ENCODE measurements at regions not wholly inside any gene's neighbourhood (a gene's known extent, or its start where the extent isn't known, plus 50 kb on each side); places are given as distances from the start of the nearest gene placed in this dataset.

DNA sequence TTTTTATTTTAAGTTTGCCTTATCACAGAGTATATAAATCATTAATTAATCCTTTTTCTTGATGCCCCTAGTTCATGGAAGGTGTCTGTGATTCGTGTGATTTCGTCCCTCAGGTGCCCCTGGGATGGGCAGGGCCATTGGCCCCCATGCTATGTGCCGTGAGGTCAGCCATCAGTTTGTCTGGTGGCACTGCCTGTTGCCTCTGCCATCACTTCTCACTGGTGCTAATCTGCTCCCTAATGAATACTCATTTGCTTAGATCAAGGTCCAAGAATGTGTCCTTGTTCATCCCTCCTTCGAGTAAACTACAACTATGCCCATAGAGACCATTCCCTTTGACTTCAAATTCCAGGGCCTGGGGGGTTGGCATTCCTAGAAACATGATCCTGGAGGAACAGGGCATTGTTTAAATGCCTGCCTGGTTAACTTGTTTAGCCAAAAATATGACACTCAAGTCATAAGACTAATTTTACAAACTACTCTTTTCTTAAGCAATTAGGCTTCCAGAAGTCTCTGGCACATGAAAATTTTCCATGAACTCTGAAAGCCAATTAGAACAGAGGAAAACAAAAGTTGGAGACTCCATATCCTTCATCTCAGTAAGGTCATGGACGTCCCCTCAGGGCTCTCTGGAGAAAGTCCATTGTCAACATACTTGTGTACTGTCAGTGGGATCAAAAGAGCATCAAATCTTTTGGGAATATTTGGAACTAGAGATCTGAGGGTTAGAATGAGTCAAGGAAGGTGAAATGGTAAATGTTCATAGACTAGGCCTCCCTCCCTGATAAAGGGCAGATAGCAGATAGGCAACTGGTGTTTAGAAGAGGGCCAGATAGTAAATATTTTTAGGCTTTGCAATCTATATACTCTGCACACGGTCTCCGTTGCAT lies 90.9 kb upstream of the PLXNC1 start:
- Mint-ChIP-seq H3K4me1 (ENCODE audit: low read depth, unreplicated experiment) (no peaks in the 10 kb centered on the region), H3K9me3 (ENCODE audit: unreplicated experiment) (no peaks in the 10 kb centered on the region), H3K36me3 (ENCODE audit: unreplicated experiment) (no peaks in the 10 kb centered on the region), H3K4me3 (ENCODE audit: unreplicated experiment) (no peak overlapping the region), H3K27ac (ENCODE audit: unreplicated experiment) (no peak overlapping the region), H3K27me3 (ENCODE audit: unreplicated experiment) (peaks cover 1% of the 10 kb centered on the region)
- TF ChIP-seq, protein P1, sequence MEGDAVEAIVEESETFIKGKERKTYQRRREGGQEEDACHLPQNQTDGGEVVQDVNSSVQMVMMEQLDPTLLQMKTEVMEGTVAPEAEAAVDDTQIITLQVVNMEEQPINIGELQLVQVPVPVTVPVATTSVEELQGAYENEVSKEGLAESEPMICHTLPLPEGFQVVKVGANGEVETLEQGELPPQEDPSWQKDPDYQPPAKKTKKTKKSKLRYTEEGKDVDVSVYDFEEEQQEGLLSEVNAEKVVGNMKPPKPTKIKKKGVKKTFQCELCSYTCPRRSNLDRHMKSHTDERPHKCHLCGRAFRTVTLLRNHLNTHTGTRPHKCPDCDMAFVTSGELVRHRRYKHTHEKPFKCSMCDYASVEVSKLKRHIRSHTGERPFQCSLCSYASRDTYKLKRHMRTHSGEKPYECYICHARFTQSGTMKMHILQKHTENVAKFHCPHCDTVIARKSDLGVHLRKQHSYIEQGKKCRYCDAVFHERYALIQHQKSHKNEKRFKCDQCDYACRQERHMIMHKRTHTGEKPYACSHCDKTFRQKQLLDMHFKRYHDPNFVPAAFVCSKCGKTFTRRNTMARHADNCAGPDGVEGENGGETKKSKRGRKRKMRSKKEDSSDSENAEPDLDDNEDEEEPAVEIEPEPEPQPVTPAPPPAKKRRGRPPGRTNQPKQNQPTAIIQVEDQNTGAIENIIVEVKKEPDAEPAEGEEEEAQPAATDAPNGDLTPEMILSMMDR (IDR thresholded peaks at IDR 0.05; ENCODE audit: partially characterized antibody, unreplicated experiment) = no peak
- DNase-seq = no peak

- Mint-ChIP-seq H3K36me3 (ENCODE audit: unreplicated experiment) (peaks cover 5% of the 10 kb centered on the region), H3K4me3 (ENCODE audit: unreplicated experiment) (no peak overlapping the region), H3K9me3 (ENCODE audit: unreplicated experiment) (no peaks in the 10 kb centered on the region), H3K27ac (ENCODE audit: unreplicated experiment) (no peak overlapping the region), H3K4me1 (ENCODE audit: low read depth, unreplicated experiment) (no peaks in the 10 kb centered on the region), H3K27me3 (ENCODE audit: unreplicated experiment) (peaks cover 1% of the 10 kb centered on the region)
- no peak for DNase-seq
- TF ChIP-seq, protein P1 (IDR thresholded peaks at IDR 0.05; ENCODE audit: partially characterized antibody, unreplicated experiment) = no peak
Measured at GRCh38 chr12:94059394-94060368, 88.7 kb upstream of the PLXNC1 start.

GRCh38 chr12:94062194-94062593 lies 86.2 kb upstream of the PLXNC1 start:
- Mint-ChIP-seq H3K4me3 (ENCODE audit: unreplicated experiment) (no peak overlapping the region), H3K9me3 (ENCODE audit: unreplicated experiment) (no peaks in the 10 kb centered on the region), H3K27ac (ENCODE audit: unreplicated experiment) (no peak overlapping the region)

DNA sequence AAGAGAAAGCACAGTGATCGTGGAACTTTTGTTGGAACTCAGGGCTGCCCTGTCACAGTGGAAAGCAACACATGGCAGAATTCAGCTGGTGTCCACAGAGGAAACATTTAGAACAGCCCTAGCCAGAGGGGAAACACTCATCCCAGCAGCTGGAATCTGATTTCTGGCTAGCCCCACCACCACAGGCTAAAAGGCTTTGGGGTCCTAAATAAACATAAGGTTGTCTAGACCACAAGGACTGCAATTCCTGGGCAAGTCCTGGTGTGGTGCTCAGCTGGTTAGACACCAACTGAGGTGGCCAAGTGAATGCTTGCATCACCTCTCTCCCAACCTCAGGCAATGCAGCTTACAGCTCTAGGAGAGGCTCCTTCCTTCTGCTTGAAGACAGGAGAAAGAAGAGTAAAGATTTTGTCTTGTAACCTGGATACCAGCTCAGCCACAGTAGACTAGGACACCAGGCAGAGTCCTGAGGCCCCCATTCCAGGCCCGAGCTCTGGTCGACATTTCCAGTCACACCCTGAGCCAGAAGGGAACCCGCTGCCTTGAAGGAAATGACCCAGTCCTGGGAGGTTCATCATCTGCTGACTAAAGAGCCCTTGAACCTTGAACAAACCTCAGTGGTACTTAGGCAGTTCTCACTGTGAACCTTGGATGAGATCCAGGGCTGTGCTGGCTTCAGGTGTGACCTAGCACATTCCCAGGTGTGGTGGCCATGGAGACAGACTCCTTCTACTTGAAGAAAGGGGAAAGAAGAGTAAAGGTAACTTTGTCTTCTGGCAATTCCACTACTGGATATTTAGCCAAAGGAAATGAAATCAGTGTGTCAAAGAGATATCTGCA lies 85.4 kb upstream of the PLXNC1 start:
- H3K27me3 Mint-ChIP-seq (ENCODE audit: unreplicated experiment) = peaks cover 1% of the 10 kb centered on the region
- H3K36me3 Mint-ChIP-seq (ENCODE audit: unreplicated experiment) = peaks cover 10% of the 10 kb centered on the region
- TF ChIP-seq, protein P1 (IDR thresholded peaks at IDR 0.05; ENCODE audit: partially characterized antibody, unreplicated experiment) = no peak
- DNase-seq = no peak
- H3K27ac Mint-ChIP-seq (ENCODE audit: unreplicated experiment) = no peak overlapping the region
- H3K4me3 Mint-ChIP-seq (ENCODE audit: unreplicated experiment) = no peak overlapping the region
- H3K9me3 Mint-ChIP-seq (ENCODE audit: unreplicated experiment) = no peaks in the 10 kb centered on the region
- no peaks in the 10 kb centered on the region for H3K4me1 Mint-ChIP-seq (ENCODE audit: low read depth, unreplicated experiment)

More at GRCh38 chr12:94062194-94062593, 86.2 kb upstream of the PLXNC1 start:
- H3K4me1 Mint-ChIP-seq (ENCODE audit: low read depth, unreplicated experiment) = no peaks in the 10 kb centered on the region
- H3K36me3 Mint-ChIP-seq (ENCODE audit: unreplicated experiment) = peaks cover 10% of the 10 kb centered on the region
- H3K27me3 Mint-ChIP-seq (ENCODE audit: unreplicated experiment) = peaks cover 1% of the 10 kb centered on the region
- TF ChIP-seq, protein P1 (IDR thresholded peaks at IDR 0.05; ENCODE audit: partially characterized antibody, unreplicated experiment) = no peak
- no peak for DNase-seq

Measured in glutamatergic neuron (in vitro differentiated cells).